OCI-LY7 (cell line): ENCODE measurements at regions not wholly inside any gene's neighbourhood (a gene's known extent, or its start where the extent isn't known, plus 50 kb on each side); places are given as distances from the start of the nearest gene placed in this dataset.

Source experiments
- BruUV-seq: library from RNA; stranded (reverse); fragments of 400-500 nt; replicated peaks from 2 replicates; lab custom pipeline; 2021; lab: Mats Ljungman, UMichigan
- CTCF ChIA-PET: fragments of 300-600 bp; sonication (Branson Sonifier 250); formaldehyde crosslinking; loops from one replicate; lab custom pipeline; 2022; ENCODE audit warnings: antibody characterized with exemption; ENCODE audit not compliant: unreplicated experiment; lab: Charles Lee
- POLR2A ChIA-PET: fragments of 300-600 bp; sonication (Branson Sonifier 250); formaldehyde crosslinking; loops from one replicate; lab custom pipeline; 2022; ENCODE audit warnings: antibody characterized with exemption; lab: Charles Lee
- DNase-seq: peaks from one replicate; pipeline ENCODE4 v3.0.0-alpha.2; 2015; ENCODE audit warnings: low spot score
- H2AFZ ChIP-seq: fragments of 200-600 bp; sonication (generic), shearing (Covaris generic); 2 replicates; pipeline ENCODE4 v1.6.1; 2014; ENCODE audit warnings: mild to moderate bottlenecking, antibody characterized with exemption, low read length, moderate library complexity
- H3K27ac ChIP-seq: fragments of 200-600 bp; sonication (generic); 2 replicates; pipeline ENCODE4 v1.5.1; 2014; ENCODE audit warnings: mixed run types, low read depth, mild to moderate bottlenecking, moderate library complexity, low read length, inconsistent platforms; ENCODE audit not compliant: poor library complexity, severe bottlenecking
- H3K36me3 ChIP-seq: fragments of 200-600 bp; sonication (generic); 2 replicates; pipeline ENCODE4 v1.6.1; 2014; ENCODE audit warnings: mild to moderate bottlenecking, antibody characterized with exemption, low read length, moderate library complexity, mixed read lengths; ENCODE audit not compliant: insufficient read depth
- H3K4me1 ChIP-seq: fragments of 200-600 bp; sonication (generic); 2 replicates; pipeline ENCODE4 v1.5.1; 2014; ENCODE audit warnings: mild to moderate bottlenecking, low read length; ENCODE audit not compliant: insufficient read depth, poor library complexity, severe bottlenecking
- H3K4me2 ChIP-seq: fragments of 200-600 bp; sonication (generic); 2 replicates; pipeline ENCODE4 v1.6.1; 2014; ENCODE audit warnings: mild to moderate bottlenecking, low read length
- H3K4me3 ChIP-seq: fragments of 200-600 bp; sonication (generic); 2 replicates; pipeline ENCODE4 v1.5.1; 2014; ENCODE audit warnings: mild to moderate bottlenecking, low read depth, low read length; ENCODE audit not compliant: poor library complexity, severe bottlenecking
- H3K79me2 ChIP-seq: fragments of 200-600 bp; sonication (generic); 2 replicates; pipeline ENCODE4 v1.6.1; 2016; ENCODE audit warnings: low read depth, mild to moderate bottlenecking, low read length, moderate library complexity, mixed read lengths; ENCODE audit not compliant: insufficient read depth
- H3K9me2 ChIP-seq: fragments of 200-600 bp; sonication (generic); 2 replicates; pipeline ENCODE4 v1.6.1; 2016; ENCODE audit warnings: mild to moderate bottlenecking, low read length, mixed read lengths; ENCODE audit not compliant: insufficient read depth
- H3K9me3 ChIP-seq: fragments of 200-600 bp; sonication (generic); 2 replicates; pipeline ENCODE4 v1.6.1; 2014; ENCODE audit warnings: mild to moderate bottlenecking, mixed run types, low read length, mixed read lengths
- H4K20me1 ChIP-seq: fragments of 200-600 bp; sonication (generic); 2 replicates; pipeline ENCODE4 v1.6.1; 2014; ENCODE audit warnings: mild to moderate bottlenecking, antibody characterized with exemption, low read length, moderate library complexity, mixed read lengths; ENCODE audit not compliant: insufficient read depth
- CTCF ChIP-seq: fragments of 200-600 bp; sonication (generic); conservative IDR thresholded peaks from 2 replicates; pipeline ENCODE4 v1.5.1; 2014; ENCODE audit warnings: mild to moderate bottlenecking, antibody characterized with exemption, low read length, moderate library complexity, mixed read lengths
- EZH2phosphoT487 ChIP-seq: fragments of 200-600 bp; sonication (generic); IDR thresholded peaks from 2 replicates; pipeline ENCODE4 v1.6.1; 2018; ENCODE audit warnings: low read depth, borderline replicate concordance, mild to moderate bottlenecking, mixed run types, antibody characterized with exemption, low read length, moderate library complexity, mixed read lengths
- intact Hi-C: fragments of 100-400 bp; cut with micrococcal nuclease; formaldehyde crosslinking; loops from one replicate; pipeline ENCODE4 v1.10.0; 2022; ENCODE audit not compliant: unreplicated experiment

DNA sequence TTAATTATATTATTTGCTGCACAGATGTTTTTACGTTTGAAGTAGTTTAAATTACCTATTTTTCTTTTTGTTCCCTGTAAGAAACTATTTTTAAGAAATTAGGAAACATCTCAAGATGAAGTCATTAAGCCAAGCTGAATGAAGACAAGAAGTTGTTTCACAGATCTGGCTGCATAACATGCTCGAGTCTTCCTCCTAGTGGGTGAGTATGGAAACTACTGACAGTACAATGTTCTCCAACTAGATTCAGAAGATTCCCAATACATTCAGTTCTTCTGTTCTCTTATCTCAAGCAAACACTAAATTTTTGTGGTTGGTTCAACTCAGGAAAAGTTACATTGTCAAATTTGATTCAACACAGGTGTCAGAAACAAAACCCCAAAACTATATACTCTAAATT, 256.8 kb upstream of the VCX start:
- Histone ChIP-seq H3K9me2 (no peaks in the 10 kb centered on the region), H3K4me2 (no peak overlapping the region), H3K4me3 (no peak overlapping the region), H3K79me2 (no peaks in the 10 kb centered on the region), H3K27ac (no peak overlapping the region), H4K20me1 (no peaks in the 10 kb centered on the region), H3K4me1 (no peaks in the 10 kb centered on the region), H2AFZ (no peak overlapping the region), H3K36me3 (no peaks in the 10 kb centered on the region), H3K9me3 (no peaks in the 10 kb centered on the region)
- TF ChIP-seq CTCF, result peak; percentile 68
- TF ChIP-seq EZH2phosphoT487, result no peak
- ChIA-PET CTCF (no interaction called here), POLR2A (no interaction called here)
- BruUV-seq, result no TSS peak
- intact Hi-C loops, result no loop called here
- DNase-seq, result peak; percentile 35

DNA sequence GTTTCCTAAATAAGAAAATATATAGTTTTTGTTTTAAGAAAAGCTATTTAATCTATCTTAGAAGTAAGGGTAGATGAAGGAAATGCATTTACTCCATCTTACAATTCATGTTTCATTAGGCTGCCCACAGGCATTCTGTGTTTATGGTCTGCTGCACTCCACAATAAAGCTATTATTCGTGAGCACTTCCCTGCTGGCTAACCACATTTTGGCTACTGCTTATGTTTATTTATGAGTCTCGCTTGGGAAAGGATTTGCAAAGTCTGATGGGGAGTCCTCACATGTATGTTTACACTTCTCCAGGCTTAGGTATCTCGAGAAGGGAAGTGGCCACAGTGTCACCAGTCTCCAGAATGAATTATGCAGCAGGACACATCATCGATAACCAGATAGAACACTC, 260.8 kb upstream of the VCX start:
- DNase-seq, result no peak
- H2AFZ ChIP-seq, result no peak overlapping the region
- H3K79me2 ChIP-seq, result no peaks in the 10 kb centered on the region
- no peaks in the 10 kb centered on the region for H3K9me3 ChIP-seq
- ChIA-PET POLR2A (interaction anchor here (0.5 kb wide), 1 partner anchor 29 kb away, joined by 8 read pairs; no protein-coding TSS in a partner anchor), CTCF (no interaction called here)
- TF ChIP-seq EZH2phosphoT487 (no peak), CTCF (no peak)
- no peak overlapping the region for H3K27ac ChIP-seq
- H3K36me3 ChIP-seq, result no peaks in the 10 kb centered on the region
- BruUV-seq, result no TSS peak
- no peaks in the 10 kb centered on the region for H3K9me2 ChIP-seq
- no peak overlapping the region for H3K4me2 ChIP-seq
- no peaks in the 10 kb centered on the region for H3K4me1 ChIP-seq
- no peaks in the 10 kb centered on the region for H4K20me1 ChIP-seq
- no peak overlapping the region for H3K4me3 ChIP-seq
- intact Hi-C loops, result no loop called here

DNA sequence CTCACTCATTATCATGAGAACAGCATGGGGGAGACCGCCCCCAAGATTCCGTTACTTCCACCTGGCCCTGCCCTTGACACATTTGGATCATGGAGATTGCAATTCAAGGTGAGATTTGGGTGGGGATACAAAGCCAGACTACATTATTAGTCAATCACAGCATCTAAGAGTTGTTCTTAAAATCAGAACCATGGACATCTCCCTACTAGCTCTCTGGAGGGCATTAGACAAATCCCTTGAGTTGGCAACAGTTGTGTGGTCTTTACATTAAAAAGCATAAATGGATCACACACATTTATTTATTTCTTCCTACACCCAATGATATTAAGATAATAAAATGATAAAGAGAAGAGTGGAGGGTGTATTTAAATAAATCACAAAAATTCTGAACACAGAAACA, 262.8 kb upstream of the VCX start:
- TF ChIP-seq CTCF (no peak), EZH2phosphoT487 (no peak)
- no peak for DNase-seq
- no peak overlapping the region for H3K4me3 ChIP-seq
- CTCF ChIA-PET, result no interaction called here
- intact Hi-C loops, result no loop called here
- H3K4me2 ChIP-seq, result no peak overlapping the region
- no peaks in the 10 kb centered on the region for H4K20me1 ChIP-seq
- H3K36me3 ChIP-seq, result no peaks in the 10 kb centered on the region
- H3K9me3 ChIP-seq, result no peaks in the 10 kb centered on the region
- H3K9me2 ChIP-seq, result no peaks in the 10 kb centered on the region
- H3K27ac ChIP-seq, result no peak overlapping the region
- H3K79me2 ChIP-seq, result no peaks in the 10 kb centered on the region
- BruUV-seq, result no TSS peak
- H3K4me1 ChIP-seq, result no peaks in the 10 kb centered on the region
- POLR2A ChIA-PET, result no interaction called here
- H2AFZ ChIP-seq, result no peak overlapping the region
